Parathyroid adenoma (tissue), 2 donors: ENCODE measurements at regions not wholly inside any gene's neighbourhood (a gene's known extent, or its start where the extent isn't known, plus 50 kb on each side); places are given as distances from the start of the nearest gene placed in this dataset.

ENCODE experiments used
- H2AFZ ChIP-seq: fragments of 300-600 bp; sonication (generic); one replicate; pipeline ENCODE4 v1.7.0; 2017; ENCODE audit warnings: antibody characterized with exemption, mild to moderate bottlenecking
- H3K27ac ChIP-seq: fragments of 300-600 bp; sonication (generic); one replicate; pipeline ENCODE4 v1.7.0; 2017
- H3K27me3 ChIP-seq: fragments of 300-600 bp; sonication (generic); one replicate; pipeline ENCODE4 v1.7.0; 2017; ENCODE audit warnings: low read length; ENCODE audit not compliant: control insufficient read depth, insufficient read depth
- H3K36me3 ChIP-seq: fragments of 300-600 bp; sonication (generic); one replicate; pipeline ENCODE4 v1.7.0; 2017; ENCODE audit warnings: low read length; ENCODE audit not compliant: control insufficient read depth, insufficient read depth
- H3K4me1 ChIP-seq: fragments of 300-600 bp; sonication (generic); one replicate; pipeline ENCODE4 v1.7.0; 2017; ENCODE audit warnings: control low read depth
- H3K4me2 ChIP-seq: fragments of 300-600 bp; sonication (generic); one replicate; pipeline ENCODE4 v1.7.0; 2017; ENCODE audit warnings: low read length
- H3K4me3 ChIP-seq: fragments of 300-600 bp; sonication (generic); one replicate; pipeline ENCODE4 v1.7.0; 2017; ENCODE audit warnings: low read depth, low read length
- H3K79me2 ChIP-seq: fragments of 300-600 bp; sonication (generic); one replicate; pipeline ENCODE4 v1.7.0; 2017; ENCODE audit warnings: control low read depth
- H3K9ac ChIP-seq: fragments of 300-600 bp; sonication (generic); one replicate; pipeline ENCODE4 v1.7.0; 2017; ENCODE audit warnings: mild to moderate bottlenecking
- H3K9me3 ChIP-seq: fragments of 300-600 bp; sonication (generic); one replicate; pipeline ENCODE4 v1.7.0; 2017; ENCODE audit warnings: low read length; ENCODE audit not compliant: control insufficient read depth
- TF ChIP-seq, protein P1 (sequence below): fragments of 300-600 bp; sonication (generic); IDR thresholded peaks from one replicate; pipeline ENCODE4 v1.7.0; 2017; ENCODE audit warnings: antibody characterized with exemption, mild to moderate bottlenecking
- donor health status: primary hyperparathyroidism.

DNA sequence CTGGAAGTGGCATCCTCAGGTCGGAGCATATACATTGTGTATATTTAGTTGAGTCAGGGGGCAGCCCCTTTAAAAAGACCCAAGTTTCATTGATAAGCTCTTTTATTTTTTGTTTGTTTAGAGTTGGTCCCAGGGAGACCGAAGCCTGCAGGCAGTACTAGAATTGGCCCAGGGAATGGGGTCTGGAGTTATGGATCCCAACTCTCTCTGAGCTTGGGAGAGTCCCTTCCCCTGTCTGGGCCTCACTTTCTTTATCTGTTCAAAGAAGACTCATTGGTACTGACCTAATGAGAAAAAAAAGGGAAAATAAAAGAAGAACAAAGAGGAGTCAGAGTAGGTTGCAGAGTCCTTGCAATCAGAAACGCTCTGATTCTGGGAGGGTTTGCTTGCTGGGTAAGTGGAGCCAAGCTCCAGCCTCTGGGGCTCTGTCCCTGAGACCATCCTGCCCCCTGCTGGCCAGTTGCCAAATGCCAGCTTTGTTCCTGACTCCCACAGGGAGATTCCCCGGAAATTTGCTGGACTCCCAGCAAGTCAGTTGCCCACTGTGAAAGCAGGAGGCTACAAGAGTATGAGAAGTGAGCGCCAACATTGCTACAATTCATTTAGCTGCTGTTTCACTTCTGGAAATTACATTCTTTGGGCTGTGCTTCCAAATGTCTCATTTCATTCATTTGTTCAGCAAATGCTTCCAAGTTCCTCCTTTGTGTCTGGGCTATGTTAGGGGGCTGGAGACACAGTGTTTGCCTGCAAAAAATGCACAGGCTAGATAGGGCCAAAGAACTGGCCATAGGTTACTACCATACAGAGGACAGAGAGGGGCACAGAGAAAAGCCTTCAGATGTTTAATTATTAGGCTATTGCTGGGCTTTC is 156.2 kb downstream of the MELK start:
- TF ChIP-seq, protein P1, sequence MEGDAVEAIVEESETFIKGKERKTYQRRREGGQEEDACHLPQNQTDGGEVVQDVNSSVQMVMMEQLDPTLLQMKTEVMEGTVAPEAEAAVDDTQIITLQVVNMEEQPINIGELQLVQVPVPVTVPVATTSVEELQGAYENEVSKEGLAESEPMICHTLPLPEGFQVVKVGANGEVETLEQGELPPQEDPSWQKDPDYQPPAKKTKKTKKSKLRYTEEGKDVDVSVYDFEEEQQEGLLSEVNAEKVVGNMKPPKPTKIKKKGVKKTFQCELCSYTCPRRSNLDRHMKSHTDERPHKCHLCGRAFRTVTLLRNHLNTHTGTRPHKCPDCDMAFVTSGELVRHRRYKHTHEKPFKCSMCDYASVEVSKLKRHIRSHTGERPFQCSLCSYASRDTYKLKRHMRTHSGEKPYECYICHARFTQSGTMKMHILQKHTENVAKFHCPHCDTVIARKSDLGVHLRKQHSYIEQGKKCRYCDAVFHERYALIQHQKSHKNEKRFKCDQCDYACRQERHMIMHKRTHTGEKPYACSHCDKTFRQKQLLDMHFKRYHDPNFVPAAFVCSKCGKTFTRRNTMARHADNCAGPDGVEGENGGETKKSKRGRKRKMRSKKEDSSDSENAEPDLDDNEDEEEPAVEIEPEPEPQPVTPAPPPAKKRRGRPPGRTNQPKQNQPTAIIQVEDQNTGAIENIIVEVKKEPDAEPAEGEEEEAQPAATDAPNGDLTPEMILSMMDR = peak; percentile 32
- no peak overlapping the region for H3K27ac ChIP-seq

DNA sequence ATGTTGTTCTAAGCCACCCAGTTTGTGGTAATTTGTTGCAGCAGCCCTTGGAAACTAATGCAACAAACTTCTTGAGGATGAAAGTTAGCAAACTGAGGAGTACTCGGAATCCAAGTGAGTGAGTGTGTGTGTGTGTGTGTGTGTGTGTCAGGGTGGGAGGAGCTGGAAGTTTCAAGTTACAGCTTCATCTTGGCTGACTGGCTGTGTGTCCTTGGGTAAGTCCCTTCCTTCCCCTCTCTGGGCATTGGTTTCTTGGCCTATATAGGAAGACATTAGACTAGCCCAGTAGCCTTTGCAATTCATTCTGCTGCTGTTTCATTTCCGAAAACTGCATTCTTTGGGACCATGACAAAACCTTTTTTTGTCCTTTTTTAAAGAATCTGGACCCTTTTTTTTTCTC is 157.2 kb downstream of the MELK start:
- Histone ChIP-seq H3K4me2 (no peak overlapping the region), H3K79me2 (no peaks in the 10 kb centered on the region), H3K4me3 (no peak overlapping the region), H2AFZ (no peak overlapping the region), H3K4me1 (no peaks in the 10 kb centered on the region), H3K27ac (no peak overlapping the region), H3K9me3 (no peaks in the 10 kb centered on the region), H3K9ac (no peak overlapping the region), H3K27me3 (no peaks in the 10 kb centered on the region), H3K36me3 (no peaks in the 10 kb centered on the region)
- TF ChIP-seq, protein P1 = no peak

More for the DNA sequence above, 156.2 kb downstream of the MELK start:
- H3K4me2 ChIP-seq = no peak overlapping the region
- no peak overlapping the region for H3K4me3 ChIP-seq
- H3K9ac ChIP-seq = no peak overlapping the region
- no peak overlapping the region for H2AFZ ChIP-seq
- no peaks in the 10 kb centered on the region for H3K27me3 ChIP-seq
- H3K36me3 ChIP-seq = no peaks in the 10 kb centered on the region
- H3K4me1 ChIP-seq = no peaks in the 10 kb centered on the region
- H3K9me3 ChIP-seq = no peaks in the 10 kb centered on the region
- no peaks in the 10 kb centered on the region for H3K79me2 ChIP-seq

GRCh38 chr9:36730414-36730813 is 157.7 kb downstream of the MELK start:
- Histone ChIP-seq H3K27ac (no peak overlapping the region), H3K9me3 (no peaks in the 10 kb centered on the region), H2AFZ (no peak overlapping the region), H3K36me3 (no peaks in the 10 kb centered on the region), H3K79me2 (no peaks in the 10 kb centered on the region), H3K4me3 (no peak overlapping the region), H3K4me1 (no peaks in the 10 kb centered on the region), H3K27me3 (no peaks in the 10 kb centered on the region), H3K9ac (no peak overlapping the region), H3K4me2 (no peak overlapping the region)
- TF ChIP-seq, protein P1 = no peak

GRCh38 chr9:36731068-36731956 is 158.6 kb downstream of the MELK start:
- Histone ChIP-seq H3K79me2 (no peaks in the 10 kb centered on the region), H3K27me3 (no peaks in the 10 kb centered on the region), H3K27ac (no peak overlapping the region), H3K4me1 (no peaks in the 10 kb centered on the region), H3K4me3 (no peak overlapping the region), H3K9ac (no peak overlapping the region), H2AFZ (no peak overlapping the region), H3K9me3 (no peaks in the 10 kb centered on the region), H3K36me3 (no peaks in the 10 kb centered on the region), H3K4me2 (no peak overlapping the region)
- TF ChIP-seq, protein P1 = no peak
